GM12878 (cell line): ENCODE measurements at regions not wholly inside any gene's neighbourhood (a gene's known extent, or its start where the extent isn't known, plus 50 kb on each side); places are given as distances from the start of the nearest gene placed in this dataset.

Source experiments
- ATAC-seq: fragments of 200-7000 bp; cut with Tn5 transposase; 3 replicates; pipeline ENCODE4 v1.9.1; 2020; ENCODE audit warnings: mild to moderate bottlenecking, moderate library complexity
- BruUV-seq: library from RNA; stranded (reverse); fragments of 400-500 nt; replicated peaks from 2 replicates; lab custom pipeline; 2021; lab: Mats Ljungman, UMichigan
- CTCF ChIA-PET: fragments of 300-600 bp; sonication (Branson Sonifier 250); formaldehyde crosslinking; extraction: SDS; loops from one replicate; lab custom pipeline; 2021; ENCODE audit warnings: inconsistent platforms; lab: Yijun Ruan, JAX
- POLR2A ChIA-PET: fragments of 350-600 bp; formaldehyde crosslinking; extraction: SDS; loops from one replicate; lab custom pipeline; 2021; ENCODE audit warnings: inconsistent platforms; lab: Charles Lee
- RAD21 ChIA-PET: fragments of 300-600 bp; sonication (Branson Sonifier 250); formaldehyde crosslinking; loops from one replicate; lab custom pipeline; 2023; ENCODE audit warnings: antibody characterized with exemption; ENCODE audit not compliant: unreplicated experiment; lab: Charles Lee
- SMC1A ChIA-PET: fragments of 300-600 bp; sonication (Branson Sonifier 250); formaldehyde crosslinking; loops from one replicate; lab custom pipeline; 2023; ENCODE audit not compliant: unreplicated experiment, uncharacterized antibody; lab: Charles Lee
- DNase-seq: peaks from one replicate; pipeline ENCODE4 v3.0.0-alpha.2; 2011; ENCODE audit warnings: low read depth, low spot score
- FAIRE-seq: peaks from 3 replicates; lab custom pipeline; 2011; peaks lifted over from hg19 to GRCh38; lab: Jason Lieb, UNC
- H2AFZ ChIP-seq: 2 replicates; pipeline ENCODE4 v1.6.0; 2011; ENCODE audit warnings: low read depth, low read length, control low read depth; ENCODE audit not compliant: control insufficient read depth
- H3K27ac ChIP-seq: 2 replicates; pipeline ENCODE4 v1.5.1; 2011; ENCODE audit warnings: control low read depth; ENCODE audit not compliant: control insufficient read depth, insufficient read depth
- H3K27me3 ChIP-seq, 2 experiments: replicated peaks in 1 of 2; 2 replicates each; pipeline versions ENCODE4 v1.6.0 to v1.6.1; 2011; ENCODE audit warnings: low read length in 1 of 2; ENCODE audit not compliant: control insufficient read depth in 2 of 2, insufficient read depth in 2 of 2
- H3K36me3 ChIP-seq, 2 experiments: 2 replicates each; pipeline ENCODE4 v1.5.1; 2011; ENCODE audit warnings: low read length in 1 of 2; ENCODE audit not compliant: control insufficient read depth in 2 of 2, insufficient read depth in 2 of 2
- H3K4me1 ChIP-seq: 2 replicates; pipeline ENCODE4 v1.6.1; 2011; ENCODE audit warnings: mild to moderate bottlenecking, low read length, moderate library complexity, mixed read lengths; ENCODE audit not compliant: control insufficient read depth, insufficient read depth
- H3K4me2 ChIP-seq: 2 replicates; pipeline ENCODE4 v1.6.0; 2011; ENCODE audit warnings: control low read depth; ENCODE audit not compliant: control insufficient read depth, insufficient read depth
- H3K4me3 ChIP-seq: fragments of 200-600 bp; sonication (generic); 2 replicates; pipeline ENCODE4 v1.5.1; 2016
- H3K79me2 ChIP-seq: 2 replicates; pipeline ENCODE4 v1.6.0; 2011; ENCODE audit warnings: low read length; ENCODE audit not compliant: control insufficient read depth, insufficient read depth
- H3K9ac ChIP-seq: 2 replicates; pipeline ENCODE4 v1.8.0; 2011; ENCODE audit warnings: low read length, control low read depth, mixed read lengths; ENCODE audit not compliant: control insufficient read depth, insufficient read depth
- H3K9me3 ChIP-seq: replicated peaks from 3 replicates; pipeline ENCODE4 v1.5.1; 2011; ENCODE audit warnings: mild to moderate bottlenecking, low read length; ENCODE audit not compliant: control insufficient read depth, insufficient read depth
- H4K20me1 ChIP-seq: 2 replicates; pipeline ENCODE4 v1.6.0; 2011; ENCODE audit not compliant: control insufficient read depth, insufficient read depth
- KDM1A ChIP-seq: fragments of 200-600 bp; sonication (generic); IDR thresholded peaks from 2 replicates; pipeline ENCODE4 v1.6.1; 2016; ENCODE audit warnings: borderline replicate concordance
- POLR2AphosphoS2 ChIP-seq: IDR thresholded peaks from 2 replicates; pipeline ENCODE4 v1.6.1; 2011; ENCODE audit warnings: low read depth, mild to moderate bottlenecking, low read length, improper control_type of control experiment, moderate library complexity
- SP1 ChIP-seq: IDR thresholded peaks from one replicate; pipeline ENCODE4 v1.6.1; 2011; ENCODE audit warnings: low read depth, low read length
- WGBS: methylation state at CpG from one replicate; pipeline ENCODE4 v1.1.6; 2016; ENCODE audit warnings: low lambda C conversion rate; ENCODE audit not compliant: insufficient replicate concordance, insufficient coverage; ENCODE audit errors: missing lambda C conversion rate; 5-methylcytosine and 5-hydroxymethylcytosine counted together
- in situ Hi-C: fragments of 300-500 bp; cut with MboI; formaldehyde crosslinking; loops from 9 replicates; pipeline ENCODE4 v1.14.3; 2018; ENCODE audit warnings: mixed read lengths
- intact Hi-C: fragments of 100-400 bp; cut with micrococcal nuclease; formaldehyde crosslinking; loops from one replicate; pipeline ENCODE4 v1.14.2; 2022; ENCODE audit not compliant: unreplicated experiment

- CTCF ChIA-PET, result no interaction called here
- Histone ChIP-seq H3K4me1 (no peaks in the 10 kb centered on the region), H4K20me1 (no peaks in the 10 kb centered on the region), H3K79me2 (no peaks in the 10 kb centered on the region), H2AFZ (no peak overlapping the region), H3K9ac (no peak overlapping the region), H3K4me3 (no peak overlapping the region), H3K4me2 (no peak overlapping the region), H3K36me3 (no peaks in the 10 kb centered on the region), H3K9me3 (no peaks in the 10 kb centered on the region), H3K27me3 (no peaks in the 10 kb centered on the region), H3K27ac (no peak overlapping the region)
- ATAC-seq (no peak), DNase-seq (no peak), FAIRE-seq (no peak)
- TF ChIP-seq POLR2AphosphoS2 (no peak), SP1 (no peak), KDM1A (no peak)
- in situ Hi-C loops, result no loop called here
- no TSS peak for BruUV-seq
- SMC1A ChIA-PET, result no interaction called here
- RAD21 ChIA-PET, result no interaction called here
- intact Hi-C loops, result no loop called here
- POLR2A ChIA-PET, result no interaction called here
Observed at GRCh38 chr13:47184321-47184720, 287.5 kb upstream of the HTR2A start.

- no peak overlapping the region for H2AFZ ChIP-seq
- CTCF ChIA-PET, result interaction anchor here (1.1 kb wide), 1 partner anchor 13 kb away, joined by 4 read pairs; no protein-coding TSS in a partner anchor
- no peak overlapping the region for H3K4me2 ChIP-seq
- BruUV-seq, result no TSS peak
- no peak overlapping the region for H3K27ac ChIP-seq
- no peaks in the 10 kb centered on the region for H3K36me3 ChIP-seq
- SMC1A ChIA-PET, result no interaction called here
- WGBS, result 66% methylated on average over 3 of the region's 3 CpGs
- no peaks in the 10 kb centered on the region for H3K27me3 ChIP-seq
- no peaks in the 10 kb centered on the region for H3K4me1 ChIP-seq
- no peaks in the 10 kb centered on the region for H3K79me2 ChIP-seq
- no peaks in the 10 kb centered on the region for H4K20me1 ChIP-seq
- POLR2A ChIA-PET, result no interaction called here
- no peak for TF ChIP-seq KDM1A
- intact Hi-C loops, result no loop called here
- no peak overlapping the region for H3K9ac ChIP-seq
- H3K9me3 ChIP-seq, result no peaks in the 10 kb centered on the region
- no peak for ATAC-seq
- FAIRE-seq, result no peak
- DNase-seq, result no peak
- RAD21 ChIA-PET, result no interaction called here
- H3K4me3 ChIP-seq, result no peak overlapping the region
- in situ Hi-C loops, result no loop called here
Observed at GRCh38 chr13:47179321-47179720, 282.5 kb upstream of the HTR2A start.
